ENCODE measurements at regions not wholly inside any gene's neighbourhood (a gene's known extent, or its start where the extent isn't known, plus 50 kb on each side); places are given as distances from the start of the nearest gene placed in this dataset.

GRCh38 chr6:167764215-167764614, 62.5 kb upstream of the AFDN start:
- intact Hi-C loops (cut with micrococcal nuclease): no loop called here
- 60% methylated on average over 1 of the region's 9 CpGs; no CpG with 5 or more reads in 1 of the 2 experiments for WGBS, 2 experiments (ENCODE audit: extremely low coverage in 2 of 2, insufficient read length in 1 of 2)
- no peaks in the 10 kb centered on the region for H3K4me1 ChIP-seq (ENCODE audit: control insufficient read depth, insufficient read depth, low read length)
- no peak overlapping the region for H3K18ac ChIP-seq (ENCODE audit: low read depth, low read length)
- H3K27ac ChIP-seq (ENCODE audit: insufficient read depth, low read length): no peak overlapping the region
- peaks cover 27% of the 10 kb centered on the region for H3K9me3 ChIP-seq (ENCODE audit: control insufficient read depth, insufficient read depth, low read length)
- H2AFZ ChIP-seq (replicated peaks; ENCODE audit: low read length, poor library complexity): no peak overlapping the region
- DNase-seq (no peak), ATAC-seq (ENCODE audit: low read depth) (no peak)
- H2AK5ac ChIP-seq (ENCODE audit: low read depth, low read length): no peak overlapping the region
- no peak overlapping the region for H3K56ac ChIP-seq (ENCODE audit: extremely low read depth, insufficient read depth, low read length)
- no peaks in the 10 kb centered on the region for H3K79me1 ChIP-seq (ENCODE audit: low read depth in 1 of 2, low read length in 2 of 2)
- H2BK15ac ChIP-seq (ENCODE audit: low read depth, low read length): no peak overlapping the region
- H3K4me3 ChIP-seq (ENCODE audit: insufficient read depth, low read depth, low read length): no peak overlapping the region
- BruUV-seq (replicated peaks): no TSS peak
- ChIA-PET CTCF (no interaction called here), POLR2A (ENCODE audit: unreplicated experiment) (no interaction called here)
- dilution Hi-C loops (cut with HindIII; ENCODE audit: low sequenced_read_pairs, unreplicated experiment): no loop called here
- H2BK5ac ChIP-seq (ENCODE audit: low read depth, low read length, poor library complexity, severe bottlenecking): no peak overlapping the region
- H2BK20ac ChIP-seq (ENCODE audit: low read depth, low read length): no peak overlapping the region
- H3K23ac ChIP-seq (ENCODE audit: low read depth, low read length): no peak overlapping the region
- no peaks in the 10 kb centered on the region for H4K20me1 ChIP-seq (ENCODE audit: insufficient read depth, low read length)
- TF ChIP-seq RAD21 (IDR thresholded peaks at IDR 0.05; ENCODE audit: low read length): no peak
- no peak for TF ChIP-seq FOS (IDR thresholded peaks at IDR 0.05; ENCODE audit: low read depth, low read length)
- no peak for TF ChIP-seq MXI1 (IDR thresholded peaks at IDR 0.05; ENCODE audit: borderline replicate concordance, low read depth, low read length)
- TF ChIP-seq ELK1 (IDR thresholded peaks at IDR 0.05; ENCODE audit: borderline replicate concordance, low read depth, low read length): no peak
- TF ChIP-seq MAZ (IDR thresholded peaks at IDR 0.05; ENCODE audit: borderline replicate concordance, low read depth, low read length): no peak
- TF ChIP-seq CEBPB (IDR thresholded peaks at IDR 0.05; ENCODE audit: low read depth, low read length): no peak
- no peak for TF ChIP-seq USF2 (IDR thresholded peaks at IDR 0.05; ENCODE audit: low read depth, low read length)
- H3K9ac ChIP-seq (ENCODE audit: low read depth, low read length): no peak overlapping the region
- no peak overlapping the region for H3K4ac ChIP-seq (ENCODE audit: low read depth, low read length)
- in situ Hi-C loops (cut with MboI; ENCODE audit: low sequenced_read_pairs): no loop called here
- H4K5ac ChIP-seq (ENCODE audit: low read depth, low read length): no peak overlapping the region
- no peaks in the 10 kb centered on the region for H3K36me3 ChIP-seq (ENCODE audit: control insufficient read depth, insufficient read depth, low read length)
- no peaks in the 10 kb centered on the region for H3K27me3 ChIP-seq (ENCODE audit: control insufficient read depth, insufficient read depth, low read length)
- no peak overlapping the region for H4K8ac ChIP-seq (ENCODE audit: low read depth in 2 of 2, low read length in 2 of 2)
- H3K9me1 ChIP-seq (ENCODE audit: insufficient read depth, low read length): no peaks in the 10 kb centered on the region
- no peak overlapping the region for H3K4me2 ChIP-seq (ENCODE audit: low read depth, low read length)
- H3K14ac ChIP-seq (replicated peaks; ENCODE audit: low read depth, low read length): no peak overlapping the region
- no peak overlapping the region for H4K91ac ChIP-seq (ENCODE audit: insufficient read depth, low read depth, low read length)
- no peak overlapping the region for H2BK120ac ChIP-seq (ENCODE audit: low read depth, low read length)
- H2AK9ac ChIP-seq (replicated peaks; ENCODE audit: low read depth, low read length, poor library complexity): no peak overlapping the region

Measured in IMR-90 (cell line).